ENCODE measurements at regions not wholly inside any gene's neighbourhood (a gene's known extent, or its start where the extent isn't known, plus 50 kb on each side); places are given as distances from the start of the nearest gene placed in this dataset.

DNA sequence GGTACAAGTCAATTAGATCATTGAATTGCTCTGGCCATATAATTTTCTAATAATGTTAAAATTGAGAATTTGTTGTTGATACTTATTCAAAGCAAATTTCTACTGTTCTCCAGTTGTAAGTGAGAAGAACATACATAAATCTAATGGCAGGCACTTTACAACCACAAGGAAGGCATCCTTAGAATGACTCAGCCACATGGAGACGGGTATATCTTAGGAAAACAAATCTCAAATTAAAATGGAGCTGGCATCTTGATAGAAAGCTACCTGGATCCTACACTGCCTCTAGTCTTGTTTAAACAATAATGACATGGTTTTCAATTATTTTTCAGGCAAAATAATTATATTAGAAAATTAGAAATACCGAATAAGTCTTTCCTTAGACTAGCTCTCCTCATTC is 1183.7 kb upstream of the SORCS1 start:
- TF ChIP-seq MAFK (IDR thresholded peaks at IDR 0.05; ENCODE audit: low read depth, low read length) (no peak), GABPA (IDR thresholded peaks at IDR 0.05; ENCODE audit: borderline replicate concordance, insufficient read depth, low read length) (no peak)
- TF ChIP-seq, protein P1, sequence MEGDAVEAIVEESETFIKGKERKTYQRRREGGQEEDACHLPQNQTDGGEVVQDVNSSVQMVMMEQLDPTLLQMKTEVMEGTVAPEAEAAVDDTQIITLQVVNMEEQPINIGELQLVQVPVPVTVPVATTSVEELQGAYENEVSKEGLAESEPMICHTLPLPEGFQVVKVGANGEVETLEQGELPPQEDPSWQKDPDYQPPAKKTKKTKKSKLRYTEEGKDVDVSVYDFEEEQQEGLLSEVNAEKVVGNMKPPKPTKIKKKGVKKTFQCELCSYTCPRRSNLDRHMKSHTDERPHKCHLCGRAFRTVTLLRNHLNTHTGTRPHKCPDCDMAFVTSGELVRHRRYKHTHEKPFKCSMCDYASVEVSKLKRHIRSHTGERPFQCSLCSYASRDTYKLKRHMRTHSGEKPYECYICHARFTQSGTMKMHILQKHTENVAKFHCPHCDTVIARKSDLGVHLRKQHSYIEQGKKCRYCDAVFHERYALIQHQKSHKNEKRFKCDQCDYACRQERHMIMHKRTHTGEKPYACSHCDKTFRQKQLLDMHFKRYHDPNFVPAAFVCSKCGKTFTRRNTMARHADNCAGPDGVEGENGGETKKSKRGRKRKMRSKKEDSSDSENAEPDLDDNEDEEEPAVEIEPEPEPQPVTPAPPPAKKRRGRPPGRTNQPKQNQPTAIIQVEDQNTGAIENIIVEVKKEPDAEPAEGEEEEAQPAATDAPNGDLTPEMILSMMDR (IDR thresholded peaks at IDR 0.05; ENCODE audit: control extremely low read depth in 1 of 3, insufficient read depth in 1 of 3, low read depth in 1 of 3, low read length in 3 of 3), result no peak
